Fibroblast of skin of abdomen (primary cell): ENCODE measurements at regions not wholly inside any gene's neighbourhood (a gene's known extent, or its start where the extent isn't known, plus 50 kb on each side); places are given as distances from the start of the nearest gene placed in this dataset.

Experiments used
- DNase-seq: peaks from one replicate; pipeline ENCODE4 v3.0.0-alpha.2; 2013

DNA sequence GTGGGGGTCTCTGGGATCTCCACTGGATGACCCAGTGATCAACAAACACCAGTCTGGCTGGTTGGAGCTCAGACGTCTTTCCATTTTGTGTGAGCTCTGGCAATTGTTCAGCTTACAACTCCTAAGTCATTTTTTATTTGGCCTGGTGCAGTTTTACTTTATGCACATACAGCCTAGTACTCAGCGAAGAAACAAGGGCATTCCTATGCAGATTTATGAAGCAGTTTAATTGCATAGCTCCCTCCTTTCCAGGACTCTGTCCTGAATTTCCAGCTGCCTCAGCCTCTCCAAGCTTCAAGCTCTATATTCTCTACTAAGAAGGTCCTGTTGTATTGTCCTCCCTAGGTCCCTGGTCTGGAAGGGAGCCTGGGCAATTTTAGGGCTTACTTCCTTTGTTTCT lies 145.6 kb upstream of the GALNT17 start:
- DNase-seq: no peak

DNA sequence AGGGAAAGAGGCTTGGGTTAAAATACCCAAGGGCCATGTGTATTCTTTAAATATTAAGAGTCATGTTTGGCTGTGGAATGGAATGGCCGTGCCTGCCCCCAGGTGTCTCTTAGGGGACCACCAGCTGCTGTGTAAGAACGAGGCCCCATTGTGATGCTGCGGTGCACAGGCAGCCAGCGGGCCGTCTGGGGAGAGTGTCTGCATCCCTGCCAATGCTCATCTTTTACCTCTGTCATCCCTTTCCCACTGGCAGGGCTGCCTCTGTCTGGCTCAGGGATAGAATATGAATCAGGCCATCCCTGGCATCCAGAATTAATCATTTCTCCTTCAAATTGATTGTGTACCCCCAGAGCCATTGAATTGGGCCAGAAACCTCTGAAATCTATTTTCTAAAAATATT lies 137.8 kb upstream of the GALNT17 start:
- DNase-seq: no peak

DNA sequence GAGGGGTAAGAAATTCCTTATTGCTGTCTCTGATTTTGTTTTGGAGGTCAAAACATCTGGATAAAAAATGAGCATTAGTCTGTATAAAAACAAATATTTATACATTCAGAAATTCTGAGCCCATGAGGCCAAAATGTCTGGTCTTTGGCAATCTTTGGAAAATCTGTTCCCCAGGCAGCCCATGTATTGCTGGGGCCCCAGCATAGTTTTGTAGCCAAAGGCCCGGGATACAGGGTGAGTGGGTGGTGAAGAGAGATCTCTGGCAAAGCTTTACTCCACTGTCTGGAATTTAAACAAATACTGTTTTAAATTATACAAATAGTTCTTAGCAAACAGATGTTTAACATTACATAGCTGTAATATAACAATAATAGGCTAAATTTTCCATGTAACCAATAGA lies 134.7 kb upstream of the GALNT17 start:
- DNase-seq: peak; percentile 10

DNA sequence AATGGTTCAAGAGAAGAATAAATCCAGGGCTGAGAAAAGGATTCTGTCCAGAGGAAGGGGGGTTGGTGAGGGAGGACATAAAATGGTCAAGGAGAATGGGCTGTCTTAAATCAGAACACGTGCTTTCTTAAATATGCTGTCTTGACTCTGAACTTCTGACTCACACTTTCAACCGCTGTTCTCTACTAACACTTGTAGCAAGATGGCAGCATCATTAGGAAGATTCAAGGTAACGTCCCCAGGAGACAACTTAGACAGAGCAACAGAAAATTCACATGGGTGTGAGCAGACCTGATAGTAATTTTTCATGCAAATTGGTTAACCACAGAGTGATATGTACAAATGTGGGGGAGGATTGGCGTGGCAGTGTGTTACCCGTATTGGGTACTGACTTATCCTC lies 126.8 kb upstream of the GALNT17 start:
- DNase-seq: no peak

DNA sequence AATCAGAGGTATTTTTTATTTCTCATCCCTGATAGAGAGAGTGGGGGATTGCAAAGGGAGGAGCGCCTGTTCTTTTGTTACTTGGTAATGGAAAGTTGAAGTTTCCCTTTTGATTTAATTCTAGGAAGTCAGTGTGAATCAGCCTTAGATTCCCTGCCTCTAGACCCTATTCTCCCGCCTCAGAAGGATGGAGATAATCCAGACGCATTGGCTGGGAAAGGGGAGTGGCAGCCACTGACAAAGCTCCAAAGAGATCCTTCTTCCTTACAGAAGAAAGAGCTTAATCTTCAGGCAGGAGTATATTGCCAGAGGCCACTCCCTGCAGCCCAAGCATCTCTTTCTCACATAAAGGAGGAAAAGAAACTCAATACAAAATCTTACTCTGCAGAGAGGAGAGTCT lies 122.3 kb upstream of the GALNT17 start:
- DNase-seq: no peak

DNA sequence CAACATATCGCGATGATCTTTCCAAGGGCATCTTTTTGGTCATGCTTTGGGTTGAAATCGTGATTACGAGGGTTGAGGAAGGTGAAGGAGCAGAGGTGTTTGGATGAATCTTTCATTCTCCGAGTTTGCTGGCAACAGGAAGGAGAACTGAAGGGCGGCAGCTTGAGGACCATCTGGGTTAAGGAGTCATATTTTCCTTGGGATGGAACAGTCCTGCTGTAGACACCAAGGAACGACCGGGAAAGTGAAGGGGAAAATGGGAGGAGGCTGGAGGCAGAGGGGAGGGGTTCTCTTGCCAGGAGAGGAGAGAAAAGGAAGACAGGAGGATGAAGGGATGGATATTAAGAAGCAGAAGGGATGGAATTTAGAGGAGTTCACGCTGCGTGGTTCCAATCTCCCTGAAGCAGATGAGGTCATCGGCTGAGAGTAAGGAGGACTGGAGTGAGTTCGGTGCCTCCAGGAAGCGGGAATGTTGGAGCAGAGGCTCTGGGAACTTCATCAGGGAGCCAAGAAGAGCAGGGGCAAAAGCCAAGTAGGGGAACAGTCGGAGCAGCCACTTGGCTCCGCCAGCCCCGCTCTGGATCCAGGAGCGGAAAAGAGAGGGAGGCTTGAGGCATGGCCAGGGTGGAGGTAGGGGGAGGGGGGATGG lies 116.6 kb upstream of the GALNT17 start:
- DNase-seq: no peak

DNA sequence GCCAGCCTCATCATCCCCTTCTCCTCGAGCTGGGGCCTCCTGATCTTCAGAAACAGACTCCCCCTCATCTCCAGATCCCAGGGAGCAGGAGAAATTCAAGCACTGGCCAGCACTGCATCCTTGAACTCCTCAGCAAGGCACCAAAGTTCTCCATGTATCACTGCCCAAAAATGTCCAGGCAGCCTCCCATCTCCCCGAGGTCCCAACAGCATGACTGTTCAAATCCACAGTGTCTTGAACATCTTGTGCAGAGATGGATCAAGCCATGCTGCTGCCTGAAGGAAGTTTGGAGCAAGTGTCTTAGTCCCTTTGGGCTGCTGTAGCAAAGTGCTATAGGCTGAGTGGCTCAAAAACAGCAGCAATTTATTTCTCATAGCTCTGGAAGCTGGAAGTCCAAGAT lies 115.5 kb upstream of the GALNT17 start:
- no peak for DNase-seq

DNA sequence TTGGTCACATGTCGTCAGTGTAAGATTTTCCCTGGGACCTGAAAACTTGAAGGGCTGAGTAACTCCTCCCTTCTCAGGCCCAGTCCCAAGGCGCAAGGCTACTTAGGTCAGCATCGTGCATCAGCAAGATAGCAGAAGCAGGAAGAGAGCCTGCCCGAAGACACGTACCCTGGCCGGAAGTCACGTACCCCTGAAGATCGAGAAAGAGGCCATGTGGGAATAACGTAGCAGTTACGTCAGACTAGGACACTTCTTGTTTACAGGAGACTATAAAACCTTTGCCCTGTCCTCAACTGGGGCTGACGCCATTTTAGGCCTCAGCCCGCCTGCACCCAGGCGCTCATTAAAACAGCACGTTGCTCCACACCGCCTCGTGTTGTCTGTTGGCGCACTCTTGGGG lies 114.3 kb upstream of the GALNT17 start:
- DNase-seq: no peak

DNA sequence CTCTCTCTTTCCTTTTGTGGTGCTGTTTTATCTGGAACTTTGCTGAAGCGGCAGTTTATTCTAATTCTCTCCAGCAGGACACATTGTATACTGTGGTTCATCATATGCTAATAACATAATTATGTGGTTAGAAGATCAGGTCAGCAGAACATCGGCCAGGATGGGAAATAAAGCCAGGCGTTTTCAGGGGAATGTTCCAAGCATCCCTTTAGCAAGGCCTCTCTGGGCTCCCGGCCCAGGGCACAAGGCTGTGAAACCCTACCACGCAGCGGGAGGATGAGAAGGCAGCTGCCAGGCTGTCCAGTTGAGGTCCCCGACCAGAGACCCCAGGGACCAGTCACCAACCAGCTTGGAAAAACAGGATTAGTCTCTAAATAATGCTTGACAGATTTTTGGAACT lies 112.2 kb upstream of the GALNT17 start:
- DNase-seq: peak; percentile 6

DNA sequence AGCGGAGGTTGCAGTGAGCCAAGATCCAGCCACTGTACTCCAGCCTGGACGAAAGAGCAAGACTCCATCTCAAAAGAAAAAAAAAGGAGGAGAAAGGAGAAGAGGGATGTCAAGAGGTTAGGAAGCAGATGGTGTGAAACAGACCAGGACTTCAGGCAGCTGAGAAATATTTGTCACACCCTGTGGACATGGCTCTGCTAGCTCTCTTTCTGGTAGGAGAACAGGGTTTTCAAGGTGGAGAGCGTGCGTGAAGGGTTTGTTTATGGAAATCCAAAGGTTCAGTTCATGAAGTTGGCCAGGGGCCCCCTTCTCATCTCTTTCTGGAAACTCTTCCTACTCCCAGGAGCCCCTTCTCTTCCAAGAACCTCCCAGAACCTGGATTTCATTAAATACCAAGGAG lies 110.8 kb upstream of the GALNT17 start:
- DNase-seq: no peak

DNA sequence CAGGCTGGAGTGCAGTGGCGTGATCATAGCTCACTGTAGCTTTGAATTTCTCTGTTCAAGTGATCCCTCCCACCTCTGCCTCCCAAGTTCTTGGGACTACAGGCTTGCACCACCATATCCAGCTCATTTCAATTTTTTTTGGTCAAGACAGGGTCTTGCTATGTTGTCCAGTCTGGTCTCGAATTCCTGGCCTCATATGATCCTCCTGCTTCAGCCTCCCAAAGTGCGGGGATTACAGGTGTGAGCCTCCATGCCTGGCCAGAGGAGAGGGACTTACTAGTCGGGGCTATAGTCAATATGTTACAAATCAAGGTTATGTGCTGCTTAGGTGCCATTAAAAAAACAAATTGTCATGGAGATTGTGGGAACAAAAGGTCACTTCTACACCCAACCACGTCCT lies 105.3 kb upstream of the GALNT17 start:
- DNase-seq: no peak

DNA sequence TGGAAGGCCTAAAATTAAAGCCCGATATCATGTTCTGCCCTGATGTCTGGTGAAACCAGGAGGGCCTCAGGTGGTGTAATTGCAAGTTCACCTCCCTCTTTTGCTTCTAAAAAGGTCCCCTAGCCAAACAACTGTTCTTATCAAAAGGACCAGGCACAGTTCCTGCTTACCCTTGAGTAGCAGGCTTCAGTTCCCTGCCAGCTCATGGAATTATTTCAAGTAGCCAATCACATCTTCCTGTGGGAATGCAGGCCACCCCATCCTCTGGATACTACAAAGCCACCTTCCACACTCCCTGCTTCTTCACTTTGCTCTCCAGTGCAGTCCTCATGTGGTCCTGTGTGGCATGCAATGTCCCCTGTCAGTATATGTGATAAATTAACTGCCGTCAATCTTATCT lies 97.7 kb upstream of the GALNT17 start:
- DNase-seq: no peak

DNA sequence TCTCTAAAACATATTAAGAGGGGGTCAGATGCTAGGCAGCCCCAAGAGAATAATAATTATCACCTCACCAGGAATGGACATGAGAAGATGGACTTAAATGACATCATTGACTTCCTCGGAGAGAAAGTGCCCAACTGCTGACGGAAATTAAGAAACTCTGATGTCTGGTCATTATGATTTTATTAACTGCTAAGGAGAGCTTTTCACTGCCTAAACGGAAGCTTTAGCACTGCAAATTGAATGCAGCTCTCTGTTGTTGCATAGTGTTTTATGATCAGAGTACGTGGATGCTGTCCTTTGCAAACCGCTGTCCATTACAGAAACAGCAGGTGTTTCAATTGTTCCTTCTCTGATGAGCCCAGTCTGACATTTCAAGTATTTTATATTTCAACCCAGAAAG lies 89.4 kb upstream of the GALNT17 start:
- no peak for DNase-seq

DNA sequence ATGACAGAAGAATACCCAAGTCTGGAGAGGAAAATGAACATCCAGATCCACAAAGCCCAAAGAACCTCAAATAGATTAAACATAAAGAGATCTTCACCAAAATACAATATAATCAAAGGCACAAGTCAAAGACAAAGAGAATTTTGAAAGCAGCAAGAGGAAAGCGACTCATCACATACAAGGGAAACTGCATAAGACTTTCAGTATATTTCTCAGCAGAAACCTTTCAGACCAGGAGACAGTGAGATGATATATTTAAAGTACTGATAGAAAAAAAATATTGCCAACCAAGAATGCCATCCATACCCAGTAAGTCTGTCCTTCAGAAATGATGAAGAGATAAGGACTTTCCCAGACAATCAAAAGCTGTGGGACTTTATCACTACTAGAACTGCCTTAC lies 81.5 kb upstream of the GALNT17 start:
- no peak for DNase-seq

DNA sequence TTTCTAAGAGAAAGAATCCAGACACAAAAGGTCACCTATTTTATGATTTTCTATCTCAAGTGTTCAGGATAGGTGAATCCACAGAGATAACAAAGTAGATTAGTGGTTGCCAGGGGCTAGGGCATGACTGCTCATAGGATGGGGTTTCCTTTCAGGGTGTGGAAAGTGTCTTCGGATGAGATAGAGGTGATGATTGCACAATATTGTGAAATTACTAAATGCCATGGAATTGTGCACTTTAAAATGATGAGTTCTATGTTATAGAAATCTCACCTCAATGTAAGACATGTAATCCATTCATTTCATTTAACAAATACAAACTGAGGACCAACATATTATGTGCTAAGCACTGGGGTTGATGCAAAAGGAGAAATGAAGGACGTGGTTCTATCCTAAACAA lies 76.4 kb upstream of the GALNT17 start:
- no peak for DNase-seq

DNA sequence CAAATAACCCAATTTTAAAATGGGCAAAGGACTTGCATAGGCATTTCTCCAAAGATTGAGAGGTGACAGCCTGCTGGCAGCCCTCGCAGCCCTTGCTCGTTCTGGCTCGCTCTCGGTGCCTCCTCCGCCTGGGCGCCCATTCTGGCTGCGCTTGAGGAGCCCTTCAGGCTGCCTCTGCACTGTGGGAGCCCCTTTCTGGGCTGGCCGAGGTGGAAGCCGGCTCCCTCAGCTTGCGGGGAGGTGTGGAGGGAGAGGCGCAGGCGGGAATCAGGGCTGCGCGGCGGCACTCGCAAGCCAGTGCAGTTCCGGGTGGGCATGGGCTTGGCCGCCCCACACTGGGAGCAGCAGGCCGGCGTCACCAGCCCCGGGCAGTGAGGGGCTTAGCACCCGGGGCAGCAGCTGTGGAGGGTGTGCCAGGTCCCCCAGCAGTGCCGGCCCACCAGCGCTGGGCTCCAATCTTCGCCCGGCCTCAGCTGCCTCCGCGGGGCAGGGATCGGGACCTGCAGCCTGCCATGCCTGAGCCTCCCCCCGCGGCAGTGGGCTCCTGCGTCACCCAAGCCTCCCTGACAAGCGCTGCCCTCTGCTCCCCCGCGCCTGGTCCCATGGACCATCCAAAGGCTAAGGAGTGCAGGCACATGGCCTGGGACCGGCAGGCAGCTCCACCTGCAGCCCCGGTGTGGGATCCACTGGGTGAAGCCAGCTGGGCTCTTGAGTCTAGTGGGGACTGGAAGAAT lies 54.0 kb upstream of the GALNT17 start:
- no peak for DNase-seq
